Right lobe of liver (tissue), 4 donors: ENCODE measurements at regions not wholly inside any gene's neighbourhood (a gene's known extent, or its start where the extent isn't known, plus 50 kb on each side); places are given as distances from the start of the nearest gene placed in this dataset.

Experiments used
- POLR2A ChIP-seq: fragments of 450-650 bp; IDR thresholded peaks from one replicate; pipeline ENCODE4 v1.6.1; 2017; ENCODE audit warnings: antibody characterized with exemption, mild to moderate bottlenecking
- TF ChIP-seq, protein P1 (sequence below), 4 donors: fragments of 200-600 bp in 3 of 4; fragments of 450-650 bp in 1 of 4; IDR thresholded peaks; one replicate each; pipeline versions ENCODE4 v1.5.1 to v1.8.0; 2016 to 2022; ENCODE audit warnings: antibody characterized with exemption in 4 of 4, mild to moderate bottlenecking in 2 of 4
- donor health status: DM: no; HTN: no; CAD: no.
- donor health status: DM: no; HTN: no; CAD: no.
- donor health status: DM: no; HTN: yes; CAD: no.

DNA sequence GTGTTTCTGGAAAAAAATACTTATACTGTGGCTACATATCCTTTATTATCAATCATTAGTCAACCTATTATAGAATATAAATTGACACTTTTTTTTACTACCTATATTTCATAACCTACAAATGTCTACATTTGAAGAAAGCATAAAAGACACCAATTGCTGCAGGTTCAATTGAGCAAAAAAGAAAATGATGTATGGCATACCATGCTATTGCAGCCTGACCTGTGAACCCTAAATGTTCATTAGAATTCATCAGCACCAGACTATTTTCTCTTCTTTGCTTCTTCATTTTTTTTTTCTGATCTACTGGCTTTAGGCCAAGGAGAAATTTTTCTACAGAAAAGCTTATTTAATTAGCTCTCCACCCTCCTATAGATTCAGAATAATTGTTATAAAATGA is 1628.2 kb upstream of the IGFBP7 start:
- TF ChIP-seq, protein P1, sequence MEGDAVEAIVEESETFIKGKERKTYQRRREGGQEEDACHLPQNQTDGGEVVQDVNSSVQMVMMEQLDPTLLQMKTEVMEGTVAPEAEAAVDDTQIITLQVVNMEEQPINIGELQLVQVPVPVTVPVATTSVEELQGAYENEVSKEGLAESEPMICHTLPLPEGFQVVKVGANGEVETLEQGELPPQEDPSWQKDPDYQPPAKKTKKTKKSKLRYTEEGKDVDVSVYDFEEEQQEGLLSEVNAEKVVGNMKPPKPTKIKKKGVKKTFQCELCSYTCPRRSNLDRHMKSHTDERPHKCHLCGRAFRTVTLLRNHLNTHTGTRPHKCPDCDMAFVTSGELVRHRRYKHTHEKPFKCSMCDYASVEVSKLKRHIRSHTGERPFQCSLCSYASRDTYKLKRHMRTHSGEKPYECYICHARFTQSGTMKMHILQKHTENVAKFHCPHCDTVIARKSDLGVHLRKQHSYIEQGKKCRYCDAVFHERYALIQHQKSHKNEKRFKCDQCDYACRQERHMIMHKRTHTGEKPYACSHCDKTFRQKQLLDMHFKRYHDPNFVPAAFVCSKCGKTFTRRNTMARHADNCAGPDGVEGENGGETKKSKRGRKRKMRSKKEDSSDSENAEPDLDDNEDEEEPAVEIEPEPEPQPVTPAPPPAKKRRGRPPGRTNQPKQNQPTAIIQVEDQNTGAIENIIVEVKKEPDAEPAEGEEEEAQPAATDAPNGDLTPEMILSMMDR (IDR thresholded peaks at IDR 0.05): no peak
- no peak for TF ChIP-seq POLR2A
